DND-41 (cell line): ENCODE measurements at regions not wholly inside any gene's neighbourhood (a gene's known extent, or its start where the extent isn't known, plus 50 kb on each side); places are given as distances from the start of the nearest gene placed in this dataset.

ENCODE experiments used
- EZH2 ChIP-seq: IDR thresholded peaks from 3 replicates; pipeline ENCODE4 v1.6.1; 2012; ENCODE audit warnings: borderline replicate concordance, low read depth, mild to moderate bottlenecking, moderate library complexity, low read length, inconsistent platforms; ENCODE audit not compliant: severe bottlenecking
- TF ChIP-seq, protein P1 (sequence below): IDR thresholded peaks from 2 replicates; pipeline ENCODE4 v1.5.1; 2012; ENCODE audit warnings: borderline replicate concordance, low read length, moderate library complexity, mild to moderate bottlenecking; ENCODE audit not compliant: poor library complexity, severe bottlenecking; ENCODE audit errors: extremely low read depth

DNA sequence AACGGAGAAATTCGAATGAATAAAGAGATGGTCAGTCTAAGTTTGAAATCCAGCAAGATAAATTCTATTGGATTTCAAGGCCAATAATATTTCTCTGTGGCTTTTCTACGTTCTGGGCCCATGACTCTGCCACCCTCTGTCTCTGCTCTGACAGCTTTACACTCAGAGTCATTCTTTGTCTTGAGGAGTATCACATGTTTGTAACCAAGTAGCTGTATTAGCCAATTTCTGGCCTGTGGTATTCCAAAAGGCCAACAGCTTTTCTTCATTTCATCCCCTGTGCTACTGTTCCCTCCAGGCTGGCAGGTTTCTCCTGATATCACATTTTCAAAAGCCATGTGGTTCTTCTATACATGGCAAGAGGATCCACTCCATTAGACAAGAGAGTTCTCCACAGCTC is 324.1 kb upstream of the CNTN4 start:
- TF ChIP-seq, protein P1, sequence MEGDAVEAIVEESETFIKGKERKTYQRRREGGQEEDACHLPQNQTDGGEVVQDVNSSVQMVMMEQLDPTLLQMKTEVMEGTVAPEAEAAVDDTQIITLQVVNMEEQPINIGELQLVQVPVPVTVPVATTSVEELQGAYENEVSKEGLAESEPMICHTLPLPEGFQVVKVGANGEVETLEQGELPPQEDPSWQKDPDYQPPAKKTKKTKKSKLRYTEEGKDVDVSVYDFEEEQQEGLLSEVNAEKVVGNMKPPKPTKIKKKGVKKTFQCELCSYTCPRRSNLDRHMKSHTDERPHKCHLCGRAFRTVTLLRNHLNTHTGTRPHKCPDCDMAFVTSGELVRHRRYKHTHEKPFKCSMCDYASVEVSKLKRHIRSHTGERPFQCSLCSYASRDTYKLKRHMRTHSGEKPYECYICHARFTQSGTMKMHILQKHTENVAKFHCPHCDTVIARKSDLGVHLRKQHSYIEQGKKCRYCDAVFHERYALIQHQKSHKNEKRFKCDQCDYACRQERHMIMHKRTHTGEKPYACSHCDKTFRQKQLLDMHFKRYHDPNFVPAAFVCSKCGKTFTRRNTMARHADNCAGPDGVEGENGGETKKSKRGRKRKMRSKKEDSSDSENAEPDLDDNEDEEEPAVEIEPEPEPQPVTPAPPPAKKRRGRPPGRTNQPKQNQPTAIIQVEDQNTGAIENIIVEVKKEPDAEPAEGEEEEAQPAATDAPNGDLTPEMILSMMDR: no peak
- TF ChIP-seq EZH2: no peak
